IPS-18c (cell line): ENCODE measurements at regions not wholly inside any gene's neighbourhood (a gene's known extent, or its start where the extent isn't known, plus 50 kb on each side); places are given as distances from the start of the nearest gene placed in this dataset.
"Not testable (repeated sequence)": the region's sequence is repeated elsewhere in the genome, so short reads cannot be mapped to it uniquely, and the experiment has no call there.

Experiments used
- H3K4me3 ChIP-seq: 2 replicates; pipeline ENCODE4 v1.7.0; 2013; ENCODE audit warnings: low read depth, mild to moderate bottlenecking, low read length, moderate library complexity; ENCODE audit not compliant: insufficient read depth
- H3K9me3 ChIP-seq: one replicate; pipeline ENCODE4 v1.6.1; 2013; ENCODE audit warnings: mild to moderate bottlenecking, low read length, moderate library complexity; ENCODE audit not compliant: control insufficient read depth, insufficient read depth

DNA sequence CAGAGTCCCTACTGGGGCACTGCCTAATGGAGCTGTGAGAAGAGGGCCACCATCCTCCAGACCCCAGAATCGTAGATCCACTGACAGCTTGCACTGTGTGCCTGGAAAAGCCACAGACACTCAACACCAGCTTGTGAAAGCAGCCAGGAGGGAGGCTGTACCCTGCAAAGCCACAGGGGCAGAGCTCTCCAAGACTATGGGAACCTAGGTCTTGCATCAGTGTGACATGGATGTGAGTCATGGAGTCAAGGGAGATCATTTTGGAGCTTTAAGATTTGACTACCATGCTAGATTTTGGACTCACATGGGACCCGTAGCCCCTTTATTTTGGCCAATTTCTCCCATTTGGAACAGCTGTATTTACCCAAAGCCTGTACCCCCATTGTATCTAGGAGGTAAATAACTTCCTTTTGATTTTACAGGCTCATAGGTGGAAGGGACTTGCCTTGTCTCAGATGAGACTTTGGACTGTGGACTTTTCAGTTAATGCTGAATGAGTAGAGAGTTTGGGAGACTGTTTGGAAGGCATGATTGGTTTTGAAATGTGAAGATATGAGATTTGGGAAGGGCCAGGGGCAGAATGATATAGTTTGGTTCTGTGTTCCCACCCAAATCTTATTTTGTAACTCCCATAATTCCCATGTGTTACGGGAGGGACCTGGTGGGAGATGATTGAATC lies 734.6 kb downstream of the USP25 start:
- H3K4me3 ChIP-seq, H3K9me3 ChIP-seq: not testable (repeated sequence)

- Histone ChIP-seq H3K4me3 (no peak overlapping the region), H3K9me3 (no peaks in the 10 kb centered on the region)
These were observed 738.4 kb downstream of the USP25 start for GRCh38 chr21:16468184-16468583.

GRCh38 chr21:16473988-16474387 lies 744.2 kb downstream of the USP25 start:
- no peak overlapping the region for H3K4me3 ChIP-seq
- H3K9me3 ChIP-seq: no peaks in the 10 kb centered on the region

- Histone ChIP-seq H3K4me3 (no peak overlapping the region), H3K9me3 (no peaks in the 10 kb centered on the region)
These were observed 746.5 kb downstream of the USP25 start for GRCh38 chr21:16476056-16476825.

DNA sequence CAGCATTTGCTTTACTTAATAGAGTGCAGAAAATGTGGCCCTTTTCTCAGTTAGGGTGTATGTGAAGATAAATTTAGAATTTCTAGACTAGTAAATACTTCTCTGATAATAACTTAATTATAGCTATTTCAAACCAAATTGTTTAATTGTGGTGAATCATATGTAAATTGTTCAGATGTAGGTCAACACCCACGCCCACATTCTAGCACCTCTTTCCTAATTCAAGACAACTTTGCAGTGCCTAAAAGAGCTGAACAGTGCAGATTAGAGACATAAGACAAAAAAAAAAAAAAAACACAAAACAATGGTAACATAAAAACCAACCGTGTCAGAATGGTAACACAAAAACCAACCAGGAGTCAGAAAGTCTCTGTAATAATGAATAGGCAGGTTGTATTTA lies 758.3 kb downstream of the USP25 start:
- no peaks in the 10 kb centered on the region for H3K9me3 ChIP-seq
- H3K4me3 ChIP-seq: no peak overlapping the region

DNA sequence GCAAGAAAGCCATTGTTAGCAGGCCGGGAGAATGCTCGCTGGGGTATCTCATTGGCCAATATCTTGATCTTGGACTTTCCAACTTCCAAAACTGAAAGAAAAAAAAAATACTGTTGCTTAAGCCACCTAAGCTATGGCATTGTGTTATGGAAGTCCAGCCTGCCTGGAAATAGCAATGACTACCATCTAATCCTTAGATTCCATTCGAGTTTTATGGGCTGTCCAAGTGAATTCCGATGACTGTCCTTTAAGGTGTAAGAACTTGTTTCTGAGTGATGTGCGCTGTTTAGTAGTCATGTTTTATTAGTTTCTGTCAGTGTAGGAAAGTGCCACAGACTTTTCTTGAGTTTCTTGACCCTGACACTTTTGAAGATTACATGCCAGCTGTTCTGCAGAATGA lies 762.6 kb downstream of the USP25 start:
- Histone ChIP-seq H3K4me3 (no peak overlapping the region), H3K9me3 (no peaks in the 10 kb centered on the region)

- H3K9me3 ChIP-seq: no peaks in the 10 kb centered on the region
- H3K4me3 ChIP-seq: no peak overlapping the region
These were observed 763.1 kb downstream of the USP25 start for GRCh38 chr21:16492892-16493291.

DNA sequence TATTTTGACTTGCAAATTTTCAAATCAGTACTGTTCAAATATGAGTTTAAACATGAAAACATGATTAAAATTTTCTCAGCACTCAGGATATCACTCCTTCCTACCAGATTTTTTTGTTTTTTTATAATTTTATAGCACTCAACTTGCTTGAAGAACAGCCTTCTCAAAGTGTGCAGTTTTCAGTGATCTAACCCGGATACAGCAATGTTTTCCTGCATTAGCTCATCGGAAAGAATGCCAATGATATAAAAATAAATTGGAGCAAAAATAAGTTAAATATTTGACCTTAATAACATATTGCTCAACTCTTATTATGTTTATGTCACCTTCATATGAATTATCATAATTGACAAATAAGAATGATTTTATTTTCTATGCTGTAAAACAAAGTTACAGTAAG lies 766.8 kb downstream of the USP25 start:
- no peak overlapping the region for H3K4me3 ChIP-seq

DNA sequence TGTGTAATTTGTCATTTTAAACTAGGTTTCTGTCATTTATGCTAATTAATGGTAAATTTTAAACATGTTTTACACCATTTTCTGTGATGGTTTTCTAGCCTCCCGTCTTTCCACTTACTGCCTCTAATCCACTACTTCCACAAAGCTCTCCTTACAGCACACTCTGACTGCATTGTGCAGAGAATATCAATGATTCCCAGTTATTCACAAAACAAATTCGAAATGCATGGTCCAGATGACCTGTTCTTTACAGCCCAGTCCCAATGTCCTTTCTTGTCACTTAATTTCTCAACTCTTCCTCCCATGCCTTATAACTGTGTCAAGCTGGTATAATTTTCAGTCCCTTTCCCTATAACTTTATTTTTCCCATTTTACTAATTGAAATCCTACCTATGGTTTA lies 770.5 kb downstream of the USP25 start:
- H3K4me3 ChIP-seq: no peak overlapping the region
- H3K9me3 ChIP-seq: no peaks in the 10 kb centered on the region

More for the DNA sequence above, 766.8 kb downstream of the USP25 start:
- no peaks in the 10 kb centered on the region for H3K9me3 ChIP-seq

- H3K4me3 ChIP-seq: no peak overlapping the region
- no peaks in the 10 kb centered on the region for H3K9me3 ChIP-seq
These were observed 772.5 kb downstream of the USP25 start for GRCh38 chr21:16502273-16502672.

DNA sequence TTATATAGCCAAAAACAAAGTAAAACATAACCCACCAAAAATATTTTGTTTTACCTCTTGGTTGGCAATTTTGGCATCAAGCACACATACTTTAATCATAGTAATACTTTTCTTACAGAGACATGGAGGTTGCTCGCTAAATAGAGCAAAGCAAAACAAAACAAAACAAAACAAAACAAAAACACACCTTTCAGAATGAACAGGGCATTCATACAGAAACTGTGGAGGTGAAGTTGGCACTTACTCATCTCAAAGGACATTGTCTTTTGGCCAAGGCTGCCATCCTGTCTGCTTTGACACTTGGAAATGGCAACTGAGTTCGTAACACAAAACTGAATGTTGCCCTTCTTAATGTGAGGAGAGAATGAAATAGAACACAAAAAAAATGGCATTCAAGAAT lies 773.1 kb downstream of the USP25 start:
- H3K9me3 ChIP-seq: no peaks in the 10 kb centered on the region
- no peak overlapping the region for H3K4me3 ChIP-seq

DNA sequence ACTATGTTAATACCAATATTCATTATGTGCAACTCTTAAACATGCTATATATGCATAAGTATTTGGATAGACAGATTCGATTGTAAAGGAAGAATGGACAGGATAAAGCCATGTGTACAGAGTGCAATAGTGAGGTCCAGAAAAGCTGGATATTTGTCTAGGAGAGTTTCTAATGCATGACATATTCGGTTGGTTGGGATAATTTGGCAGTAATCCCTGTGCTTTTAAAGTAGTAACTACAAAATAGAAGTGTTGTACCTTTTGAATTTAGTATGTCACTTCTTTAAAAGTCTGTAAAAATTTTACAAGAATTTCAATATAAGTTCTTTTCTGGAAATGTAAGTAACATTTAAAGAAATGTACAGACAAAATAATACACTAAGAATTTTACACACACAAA lies 774.5 kb downstream of the USP25 start:
- H3K9me3 ChIP-seq: no peaks in the 10 kb centered on the region
- no peak overlapping the region for H3K4me3 ChIP-seq

DNA sequence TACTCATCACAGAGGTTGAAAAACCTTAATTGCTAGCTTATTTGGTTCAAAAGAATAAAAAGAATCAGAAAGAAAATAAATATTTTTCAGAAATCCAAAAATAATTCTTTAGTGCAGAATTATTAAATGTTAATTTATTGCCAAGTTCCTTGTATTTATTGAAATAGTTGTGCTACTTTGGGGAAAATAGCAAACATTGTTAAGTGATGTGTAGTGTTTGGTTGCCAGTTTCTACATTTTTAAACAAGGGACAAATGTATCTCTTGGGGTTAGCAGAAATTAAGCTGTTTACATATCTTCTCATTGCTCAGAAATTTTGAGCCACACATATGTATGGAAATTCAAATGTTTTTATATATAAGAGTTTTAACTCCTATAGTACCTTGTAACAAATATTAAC lies 775.0 kb downstream of the USP25 start:
- Histone ChIP-seq H3K9me3 (no peaks in the 10 kb centered on the region), H3K4me3 (no peak overlapping the region)

- Histone ChIP-seq H3K9me3 (no peaks in the 10 kb centered on the region), H3K4me3 (no peak overlapping the region)
These were observed 779.7 kb downstream of the USP25 start for GRCh38 chr21:16509476-16509875.

DNA sequence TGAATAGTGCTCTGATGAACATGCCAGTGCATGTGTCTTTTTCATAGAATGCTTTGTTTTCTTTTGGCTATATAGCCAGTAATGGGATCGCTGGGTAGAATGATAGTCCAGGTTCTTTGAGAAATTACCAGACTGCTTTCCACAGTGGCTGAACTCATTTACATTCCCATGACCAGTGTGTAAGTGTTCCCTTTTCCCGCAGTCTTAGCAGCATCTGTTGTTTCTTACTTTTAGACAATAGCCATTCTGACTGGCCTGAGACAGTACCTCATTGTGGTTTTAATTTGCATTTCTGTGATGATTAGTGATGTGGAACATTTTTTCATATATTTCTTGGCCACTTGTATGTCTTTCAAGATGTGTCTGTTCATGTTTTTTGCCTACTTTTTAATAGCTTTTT lies 784.5 kb downstream of the USP25 start:
- H3K9me3 ChIP-seq: no peaks in the 10 kb centered on the region
- no peak overlapping the region for H3K4me3 ChIP-seq

DNA sequence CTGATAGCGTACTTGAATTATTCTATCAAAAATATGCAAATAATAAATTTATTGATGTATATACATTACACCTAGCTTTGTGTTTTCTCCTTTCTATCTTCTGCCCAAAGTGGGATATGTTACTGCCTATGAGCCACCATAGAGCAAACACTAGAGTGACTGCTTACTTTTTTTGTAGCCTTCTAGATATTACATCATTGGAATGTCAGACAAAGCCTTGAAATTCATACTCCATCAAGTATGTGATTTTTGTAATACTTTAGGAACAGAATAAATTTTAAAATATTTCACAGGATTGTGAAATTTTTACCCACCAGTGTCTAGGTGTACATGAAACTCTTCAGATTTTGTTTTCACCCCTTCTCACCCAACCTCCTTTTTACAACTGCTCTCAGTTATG lies 787.6 kb downstream of the USP25 start:
- Histone ChIP-seq H3K9me3 (no peaks in the 10 kb centered on the region), H3K4me3 (no peak overlapping the region)

DNA sequence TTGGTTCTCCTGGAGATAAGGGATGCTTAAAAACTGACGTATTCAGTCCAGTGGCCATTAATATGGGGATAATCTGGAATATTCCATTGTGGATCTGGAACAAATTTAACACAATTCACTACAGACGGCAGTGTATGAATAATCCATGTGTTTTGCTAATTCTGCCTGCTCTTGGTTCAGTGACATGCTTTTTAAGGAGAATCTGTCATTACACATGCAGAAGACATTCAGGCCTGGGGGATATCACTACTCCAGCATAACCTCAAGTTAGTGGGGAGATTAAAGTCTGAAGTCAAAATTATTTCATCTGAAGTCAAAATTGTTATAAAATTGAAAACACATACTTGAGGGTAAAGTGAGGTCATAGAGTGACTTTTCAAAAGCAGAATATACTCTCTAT lies 789.3 kb downstream of the USP25 start:
- no peaks in the 10 kb centered on the region for H3K9me3 ChIP-seq
- H3K4me3 ChIP-seq: no peak overlapping the region

- Histone ChIP-seq H3K9me3 (no peaks in the 10 kb centered on the region), H3K4me3 (no peak overlapping the region)
These were observed 789.9 kb downstream of the USP25 start for GRCh38 chr21:16519644-16520043.

GRCh38 chr21:16522548-16522947 lies 792.8 kb downstream of the USP25 start:
- no peak overlapping the region for H3K4me3 ChIP-seq
- no peaks in the 10 kb centered on the region for H3K9me3 ChIP-seq
